Stimulated activated naive B cell treated with anti-CD40 and anti-IgM and Interleukin-4, amounts not matched to agents 10 μg/mL and 1 μg/mL and 100 μg/mL, for 72 hours (primary cell): ENCODE measurements at regions not wholly inside any gene's neighbourhood (a gene's known extent, or its start where the extent isn't known, plus 50 kb on each side); places are given as distances from the start of the nearest gene placed in this dataset.

ENCODE experiments used
- ATAC-seq, 2 donors: fragments of 150-1000 bp; cut with Tn5 transposase; replicated peaks; 2 replicates each; pipeline ENCODE4 v1.10.0; 2021; ENCODE audit warnings: moderate library complexity in 1 of 2
- DNase-seq: peaks from one replicate; pipeline ENCODE4 v3.0.0; 2021
- H3K27ac Mint-ChIP-seq: one replicate; pipeline ENCODE4 v1.8.0; 2022; ENCODE audit warnings: mild to moderate bottlenecking, mixed read lengths
- H3K27me3 Mint-ChIP-seq, 2 donors: one replicate each; pipeline ENCODE4 v1.8.0; 2022; ENCODE audit warnings: mixed read lengths in 2 of 2
- H3K36me3 Mint-ChIP-seq, 2 donors: one replicate each; pipeline ENCODE4 v1.8.0; 2022; ENCODE audit warnings: mixed read lengths in 2 of 2, mild to moderate bottlenecking in 1 of 2
- H3K4me1 Mint-ChIP-seq, 2 donors: one replicate each; pipeline ENCODE4 v1.8.0; 2022; ENCODE audit warnings: mixed read lengths in 2 of 2, mild to moderate bottlenecking in 1 of 2
- H3K4me3 Mint-ChIP-seq, 2 donors: one replicate each; pipeline ENCODE4 v1.8.0; 2022; ENCODE audit warnings: mild to moderate bottlenecking in 2 of 2, mixed read lengths in 2 of 2, moderate library complexity in 1 of 2
- H3K9me3 Mint-ChIP-seq, 2 donors: one replicate each; pipeline ENCODE4 v1.8.0; 2022; ENCODE audit warnings: mixed read lengths in 2 of 2, mild to moderate bottlenecking in 1 of 2

DNA sequence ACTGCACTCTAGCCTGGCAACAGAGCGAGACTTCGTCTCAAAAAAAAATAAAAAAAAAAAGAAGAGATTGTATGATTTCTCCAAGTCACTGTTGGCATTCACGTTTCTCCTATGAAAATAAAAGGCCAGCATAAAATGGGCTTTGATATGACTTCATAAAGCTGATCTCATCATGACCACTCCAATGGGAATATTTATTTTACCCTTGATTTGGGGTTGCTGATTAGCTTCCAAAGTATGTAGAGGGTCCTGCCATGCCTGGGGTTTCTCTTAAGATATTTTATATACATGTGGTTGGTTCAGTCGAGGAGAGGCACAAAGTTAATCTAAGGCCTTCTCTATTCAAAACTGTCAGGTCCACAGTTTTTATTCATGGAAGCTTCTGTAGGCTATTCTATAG is 247.0 kb upstream of the TNC start:
- DNase-seq: no peak
- H3K27me3 Mint-ChIP-seq: peaks cover 0 to 4% of the 10 kb centered on the region in 2 donors
- no peaks in the 10 kb centered on the region for H3K4me1 Mint-ChIP-seq
- no peaks in the 10 kb centered on the region for H3K36me3 Mint-ChIP-seq
- H3K27ac Mint-ChIP-seq: no peak overlapping the region
- no peaks in the 10 kb centered on the region for H3K9me3 Mint-ChIP-seq
- no peak for ATAC-seq
- H3K4me3 Mint-ChIP-seq: no peak overlapping the region

DNA sequence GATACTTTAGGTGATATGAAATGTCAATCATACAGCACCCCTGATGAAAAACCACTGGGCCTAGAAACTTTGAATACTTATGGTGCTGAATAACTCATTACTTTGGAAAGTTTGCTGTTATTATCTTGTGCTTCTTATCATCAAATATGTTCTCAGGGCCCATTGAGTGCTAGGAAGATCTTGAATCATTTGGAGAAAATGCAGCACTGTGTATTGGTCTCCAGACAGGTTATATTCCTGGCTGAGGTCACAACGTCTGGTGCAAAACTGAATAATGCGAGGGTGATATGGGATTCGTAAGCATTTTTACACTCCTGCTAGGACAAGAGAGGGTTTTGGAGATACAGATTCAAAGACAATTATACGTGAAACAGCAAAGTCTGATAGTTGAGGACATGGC is 249.4 kb upstream of the TNC start:
- H3K27ac Mint-ChIP-seq: no peak overlapping the region
- peaks cover 4 to 5% of the 10 kb centered on the region in 2 donors for H3K9me3 Mint-ChIP-seq
- H3K27me3 Mint-ChIP-seq: peaks cover 0 to 8% of the 10 kb centered on the region in 2 donors
- H3K36me3 Mint-ChIP-seq: no peaks in the 10 kb centered on the region
- DNase-seq (no peak), ATAC-seq (no peak)
- H3K4me3 Mint-ChIP-seq: no peak overlapping the region
- H3K4me1 Mint-ChIP-seq: no peaks in the 10 kb centered on the region

DNA sequence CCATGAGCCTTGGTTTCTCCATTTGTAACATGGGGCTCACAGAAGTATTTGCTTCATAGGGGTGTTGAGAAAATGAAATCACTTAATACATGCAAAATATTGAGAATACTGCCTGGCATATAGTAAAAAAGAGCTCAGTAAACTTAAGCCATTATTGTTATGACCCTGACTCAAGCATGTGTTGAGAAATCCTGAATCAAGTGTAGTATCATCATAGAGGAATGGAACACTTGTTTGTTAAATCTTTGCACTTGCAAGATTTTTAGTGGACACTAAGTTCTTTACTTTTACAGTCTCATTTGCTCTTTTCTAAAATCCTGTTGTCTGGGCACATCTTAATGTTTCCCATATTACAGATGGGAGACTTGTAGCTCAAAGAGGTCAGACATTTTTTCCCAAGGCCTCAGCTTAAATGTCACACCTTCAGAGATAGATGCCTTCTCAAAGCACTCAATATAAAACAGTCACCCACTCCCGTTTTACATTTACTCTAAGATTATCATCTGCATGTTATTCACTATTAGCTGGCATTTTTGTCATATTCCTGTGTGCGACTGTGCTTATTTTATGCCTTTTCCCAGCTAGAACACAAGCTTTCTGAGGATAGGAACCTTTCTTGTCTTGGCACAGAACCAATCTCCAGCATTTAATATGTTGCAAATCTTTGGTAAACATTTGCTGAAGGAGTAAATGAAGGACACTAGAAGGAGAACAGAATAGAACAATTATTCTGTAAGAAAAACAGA is 250.0 kb upstream of the TNC start:
- peaks cover 0 to 8% of the 10 kb centered on the region in 2 donors for H3K27me3 Mint-ChIP-seq
- no peak for ATAC-seq
- no peak overlapping the region for H3K4me3 Mint-ChIP-seq
- no peaks in the 10 kb centered on the region for H3K4me1 Mint-ChIP-seq
- no peak overlapping the region for H3K27ac Mint-ChIP-seq
- no peaks in the 10 kb centered on the region for H3K36me3 Mint-ChIP-seq
- DNase-seq: no peak
- peaks cover 4 to 5% of the 10 kb centered on the region in 2 donors for H3K9me3 Mint-ChIP-seq

DNA sequence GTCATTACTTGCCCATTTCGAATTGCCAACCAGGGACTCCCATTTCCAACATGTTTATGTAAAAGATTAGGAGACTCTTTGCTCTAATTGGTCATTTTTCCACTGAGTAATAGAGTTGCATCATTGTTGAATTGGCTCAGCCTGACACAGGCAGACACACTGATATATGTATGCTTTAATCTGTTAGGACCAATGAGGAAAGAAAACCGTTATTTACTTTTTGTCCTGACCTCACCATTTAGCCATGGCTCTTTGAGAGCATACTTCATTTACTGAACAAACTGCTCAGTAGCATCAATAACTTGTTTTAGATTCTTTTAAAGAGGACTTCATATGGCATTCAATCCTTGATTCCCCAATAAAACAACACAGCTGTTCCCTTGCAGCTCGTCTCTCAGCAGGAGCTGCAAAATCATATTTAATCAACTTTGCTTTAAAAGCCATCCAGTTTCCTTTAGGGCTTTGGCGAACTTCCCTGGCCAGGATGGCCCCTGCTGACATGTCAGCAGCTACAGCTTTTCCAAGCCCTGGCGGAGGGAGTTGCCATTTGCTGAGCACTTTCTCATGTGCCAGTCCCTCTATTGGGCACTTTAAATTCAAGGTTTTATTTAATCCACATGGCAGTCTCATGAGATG is 251.5 kb upstream of the TNC start:
- Mint-ChIP-seq H3K27me3 (peaks cover 0 to 8% of the 10 kb centered on the region in 2 donors), H3K27ac (no peak overlapping the region), H3K4me3 (no peak overlapping the region), H3K36me3 (no peaks in the 10 kb centered on the region), H3K9me3 (peaks cover 4 to 5% of the 10 kb centered on the region in 2 donors), H3K4me1 (no peaks in the 10 kb centered on the region)
- no peak for ATAC-seq
- no peak for DNase-seq

DNA sequence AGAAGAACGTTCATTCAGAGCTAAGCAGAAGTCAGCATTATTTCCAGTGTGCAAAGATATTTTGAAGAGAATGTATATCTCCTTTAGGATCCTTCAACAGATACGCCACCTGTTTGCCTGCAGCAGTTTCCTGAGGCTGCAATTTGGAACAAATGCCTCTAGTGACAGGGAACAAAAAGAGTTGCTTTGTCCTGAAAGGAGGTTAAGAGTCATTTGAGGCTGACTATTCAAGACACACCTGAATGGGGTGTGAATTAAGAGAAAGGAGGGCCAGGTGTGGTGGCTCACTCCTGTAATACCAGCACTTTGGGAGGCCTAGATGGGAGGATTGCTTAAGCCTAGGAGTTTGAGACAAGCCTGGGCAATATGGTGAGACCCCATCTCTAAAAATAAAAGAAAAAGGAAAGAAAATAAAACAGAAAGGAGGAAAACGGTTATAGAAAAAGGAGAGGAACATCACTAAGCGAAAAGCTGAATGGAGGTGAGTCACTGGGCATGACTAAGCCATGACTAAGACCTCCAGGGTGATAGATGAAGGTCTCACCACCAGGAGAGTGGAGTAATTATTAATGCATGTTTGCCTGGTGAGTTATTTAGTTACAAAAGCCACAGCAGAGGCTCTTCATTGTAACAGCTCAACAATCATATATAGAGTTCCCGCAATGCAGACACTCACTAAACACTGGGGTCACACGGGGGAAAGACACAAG is 255.2 kb upstream of the TNC start:
- DNase-seq (no peak), ATAC-seq (peak in 1 of 2 donors; percentile 34)
- Mint-ChIP-seq H3K4me1 (no peaks in the 10 kb centered on the region), H3K27ac (no peak overlapping the region), H3K9me3 (peaks cover 6 to 9% of the 10 kb centered on the region in 2 donors), H3K27me3 (peaks cover 0 to 8% of the 10 kb centered on the region in 2 donors), H3K36me3 (no peaks in the 10 kb centered on the region), H3K4me3 (no peak overlapping the region)

DNA sequence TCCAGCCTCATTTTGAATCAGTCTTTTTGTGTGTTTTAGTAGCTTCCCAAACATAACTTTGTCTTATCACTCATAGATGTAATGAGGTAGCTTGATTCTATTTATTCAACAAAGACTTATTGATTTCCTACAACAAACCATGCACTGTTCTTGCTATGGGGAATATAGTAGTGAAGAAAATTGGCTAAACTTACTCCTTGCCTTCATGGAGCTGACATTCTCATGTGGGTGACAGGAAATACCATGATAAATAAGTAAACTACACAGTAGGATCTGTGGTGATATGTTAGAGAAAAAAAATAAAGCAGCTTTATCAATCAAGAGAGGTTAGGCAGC is 255.7 kb upstream of the TNC start:
- ATAC-seq: no peak
- Mint-ChIP-seq H3K4me1 (no peaks in the 10 kb centered on the region), H3K27me3 (peaks cover 0 to 8% of the 10 kb centered on the region in 2 donors)

DNA sequence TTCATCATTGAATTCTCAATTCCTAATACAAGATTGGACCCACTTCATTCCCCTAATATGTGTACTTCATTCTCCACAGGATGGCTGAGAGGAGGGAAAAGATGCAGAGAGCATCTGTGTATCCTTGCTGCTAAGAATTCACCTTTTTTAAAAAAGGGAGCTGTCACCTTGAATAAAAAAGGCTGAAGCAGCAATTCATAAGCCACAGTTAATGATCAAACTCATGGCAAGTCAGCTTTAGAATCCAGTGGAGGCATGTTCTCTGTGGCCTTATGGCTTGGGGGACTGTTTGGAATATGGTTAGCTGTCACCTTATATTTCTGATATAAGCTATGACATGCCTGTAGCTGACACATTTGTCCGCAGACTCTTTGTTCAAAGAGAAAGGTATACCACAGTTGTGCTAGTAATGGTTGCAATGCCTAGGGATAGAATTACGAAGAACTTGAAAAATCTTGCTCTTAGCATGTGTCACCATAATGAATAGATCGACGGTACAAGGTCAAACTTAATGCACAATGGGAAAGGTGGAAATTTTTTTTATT is 256.8 kb upstream of the TNC start:
- H3K27me3 Mint-ChIP-seq: peaks cover 0 to 5% of the 10 kb centered on the region in 2 donors
- no peaks in the 10 kb centered on the region for H3K36me3 Mint-ChIP-seq
- ATAC-seq (no peak), DNase-seq (no peak)
- peaks cover 6 to 9% of the 10 kb centered on the region in 2 donors for H3K9me3 Mint-ChIP-seq
- H3K4me3 Mint-ChIP-seq: no peak overlapping the region
- no peaks in the 10 kb centered on the region for H3K4me1 Mint-ChIP-seq
- no peak overlapping the region for H3K27ac Mint-ChIP-seq

More for the DNA sequence above, 255.7 kb upstream of the TNC start:
- no peaks in the 10 kb centered on the region for H3K36me3 Mint-ChIP-seq
- H3K4me3 Mint-ChIP-seq: no peak overlapping the region
- peaks cover 6 to 9% of the 10 kb centered on the region in 2 donors for H3K9me3 Mint-ChIP-seq
- no peak for DNase-seq
- no peak overlapping the region for H3K27ac Mint-ChIP-seq

DNA sequence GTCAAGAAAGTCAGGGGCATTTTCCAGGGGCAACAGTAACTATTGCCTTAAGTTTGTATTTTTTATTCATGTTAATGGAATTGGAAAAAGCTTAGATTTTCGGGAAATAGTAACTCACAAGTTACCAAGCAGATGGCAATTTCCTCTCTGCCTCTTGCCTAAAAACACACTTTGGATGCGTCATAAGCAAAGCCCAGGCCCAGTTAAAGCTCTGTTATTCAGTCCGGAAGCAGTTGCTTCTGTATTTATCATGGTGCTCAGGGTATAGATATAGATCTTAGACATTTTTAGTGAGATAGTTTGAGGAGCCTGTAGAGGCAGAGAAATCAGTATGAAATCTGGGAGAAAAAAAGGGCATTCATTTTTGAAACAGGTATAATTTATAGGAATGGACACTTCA is 260.3 kb upstream of the TNC start:
- H3K27ac Mint-ChIP-seq: no peak overlapping the region
- H3K9me3 Mint-ChIP-seq: peaks cover 3 to 4% of the 10 kb centered on the region in 2 donors
- H3K27me3 Mint-ChIP-seq: no peaks in the 10 kb centered on the region
- no peak overlapping the region for H3K4me3 Mint-ChIP-seq
- H3K4me1 Mint-ChIP-seq: no peaks in the 10 kb centered on the region
- DNase-seq (no peak), ATAC-seq (no peak)
- no peaks in the 10 kb centered on the region for H3K36me3 Mint-ChIP-seq

DNA sequence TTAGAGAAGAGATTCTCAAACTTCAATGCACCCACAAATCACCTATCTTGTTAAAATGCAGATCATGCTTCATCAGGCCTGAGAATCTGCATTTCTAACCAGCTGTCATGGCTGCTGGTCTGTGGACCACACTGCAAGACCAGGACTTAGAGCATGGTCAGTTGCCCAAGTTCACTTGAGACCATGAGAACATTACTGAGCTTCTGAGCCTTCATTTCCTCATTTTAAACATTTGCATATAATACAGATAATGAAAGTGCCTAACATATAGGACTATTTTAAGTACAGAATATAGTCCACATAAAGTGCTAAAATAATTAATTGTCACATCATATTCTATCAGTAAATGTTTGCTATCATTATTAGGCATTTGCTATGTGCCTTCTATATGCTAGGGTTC is 260.8 kb upstream of the TNC start:
- Mint-ChIP-seq H3K36me3 (no peaks in the 10 kb centered on the region), H3K4me1 (no peaks in the 10 kb centered on the region)
- no peak for ATAC-seq

DNA sequence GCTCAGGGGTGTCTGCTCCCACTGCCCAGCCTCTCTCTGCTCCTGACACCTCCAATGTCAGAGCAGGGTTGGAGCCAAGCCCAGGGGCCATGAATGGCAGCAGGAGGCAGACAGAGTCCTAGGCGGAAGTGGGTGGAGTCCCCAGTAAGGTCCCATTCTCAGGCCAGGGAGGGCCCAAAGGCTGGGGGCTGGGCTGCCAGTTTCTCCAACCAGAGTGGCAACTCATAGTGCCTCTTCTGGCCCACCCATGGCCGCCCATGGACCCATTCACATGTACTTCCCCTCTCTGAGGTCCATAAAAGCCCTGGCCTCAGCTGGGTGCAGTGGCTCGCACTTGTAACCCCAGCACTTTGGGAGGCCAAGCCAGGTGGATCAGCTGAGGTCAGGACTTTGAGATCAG is 261.8 kb upstream of the TNC start:
- Mint-ChIP-seq H3K27me3 (no peaks in the 10 kb centered on the region), H3K27ac (no peak overlapping the region), H3K9me3 (peaks cover 3 to 9% of the 10 kb centered on the region in 2 donors), H3K36me3 (no peaks in the 10 kb centered on the region), H3K4me3 (no peak overlapping the region), H3K4me1 (no peaks in the 10 kb centered on the region)
- DNase-seq (no peak), ATAC-seq (no peak)

More for the DNA sequence above, 260.8 kb upstream of the TNC start:
- H3K27ac Mint-ChIP-seq: no peak overlapping the region
- no peak for DNase-seq
- H3K27me3 Mint-ChIP-seq: no peaks in the 10 kb centered on the region
- H3K4me3 Mint-ChIP-seq: no peak overlapping the region
- peaks cover 3 to 7% of the 10 kb centered on the region in 2 donors for H3K9me3 Mint-ChIP-seq

DNA sequence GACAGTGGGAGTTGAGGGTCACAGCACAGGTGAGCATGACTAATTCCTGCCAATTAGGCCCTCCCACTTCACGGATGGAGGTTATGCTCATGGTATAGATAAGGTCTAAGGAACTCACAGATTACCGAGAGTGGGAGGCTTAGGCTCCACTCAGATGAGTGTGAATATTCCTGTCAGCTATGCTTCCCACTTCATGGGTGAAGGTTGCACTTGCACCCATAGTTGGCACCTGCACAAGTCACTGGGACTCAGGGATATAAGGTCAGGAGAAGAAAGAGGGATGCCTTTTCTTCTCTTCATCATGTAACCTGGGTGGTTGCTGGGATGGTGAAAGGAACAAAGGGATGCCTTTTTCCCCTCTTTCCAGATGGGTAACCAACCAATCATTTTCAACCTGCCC is 264.9 kb upstream of the TNC start:
- ATAC-seq: no peak
- peaks cover 2 to 5% of the 10 kb centered on the region in 2 donors for H3K9me3 Mint-ChIP-seq

DNA sequence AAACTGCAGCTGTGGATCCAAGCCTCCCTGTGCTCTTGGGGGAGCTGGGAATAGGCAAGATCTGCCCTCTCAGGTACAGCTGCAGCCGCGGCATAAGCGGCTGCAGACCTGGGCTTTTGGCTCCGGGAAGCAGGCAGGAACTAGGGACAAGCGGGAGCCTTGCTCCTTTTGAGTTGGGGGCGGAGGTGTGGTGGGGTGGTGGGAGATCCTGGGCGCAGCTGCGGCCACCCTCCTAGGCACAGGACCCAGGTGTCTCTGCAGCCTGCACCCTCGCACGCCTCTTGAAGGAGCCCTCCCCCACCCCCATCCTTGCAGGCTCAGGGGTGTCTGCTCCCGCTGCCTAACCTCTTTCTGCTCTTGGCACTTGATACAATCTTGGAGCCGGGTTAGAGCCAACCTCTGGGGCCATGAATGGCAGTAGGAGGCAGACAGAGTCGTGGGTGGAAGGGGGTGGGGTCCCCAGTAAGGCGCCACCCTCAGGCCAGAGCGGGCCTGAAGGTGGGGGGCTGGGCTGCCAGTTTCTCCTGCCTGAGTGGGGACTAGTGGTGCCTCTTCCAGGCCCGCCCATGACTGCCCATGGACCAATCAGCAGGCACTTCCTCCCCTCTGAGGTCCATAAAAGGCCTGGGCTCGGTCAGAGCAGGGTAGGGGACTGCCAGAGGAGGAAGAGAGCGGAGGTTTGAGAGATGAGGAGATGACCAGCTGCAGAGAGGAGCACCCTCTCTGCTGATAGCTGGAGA is 267.6 kb upstream of the TNC start:
- ATAC-seq: no peak
- peaks cover 2 to 5% of the 10 kb centered on the region in 2 donors for H3K9me3 Mint-ChIP-seq

More for the DNA sequence above, 264.9 kb upstream of the TNC start:
- H3K36me3 Mint-ChIP-seq: no peaks in the 10 kb centered on the region
- no peaks in the 10 kb centered on the region for H3K27me3 Mint-ChIP-seq
- no peaks in the 10 kb centered on the region for H3K4me1 Mint-ChIP-seq
- H3K27ac Mint-ChIP-seq: no peak overlapping the region
- no peak overlapping the region for H3K4me3 Mint-ChIP-seq
- no peak for DNase-seq

DNA sequence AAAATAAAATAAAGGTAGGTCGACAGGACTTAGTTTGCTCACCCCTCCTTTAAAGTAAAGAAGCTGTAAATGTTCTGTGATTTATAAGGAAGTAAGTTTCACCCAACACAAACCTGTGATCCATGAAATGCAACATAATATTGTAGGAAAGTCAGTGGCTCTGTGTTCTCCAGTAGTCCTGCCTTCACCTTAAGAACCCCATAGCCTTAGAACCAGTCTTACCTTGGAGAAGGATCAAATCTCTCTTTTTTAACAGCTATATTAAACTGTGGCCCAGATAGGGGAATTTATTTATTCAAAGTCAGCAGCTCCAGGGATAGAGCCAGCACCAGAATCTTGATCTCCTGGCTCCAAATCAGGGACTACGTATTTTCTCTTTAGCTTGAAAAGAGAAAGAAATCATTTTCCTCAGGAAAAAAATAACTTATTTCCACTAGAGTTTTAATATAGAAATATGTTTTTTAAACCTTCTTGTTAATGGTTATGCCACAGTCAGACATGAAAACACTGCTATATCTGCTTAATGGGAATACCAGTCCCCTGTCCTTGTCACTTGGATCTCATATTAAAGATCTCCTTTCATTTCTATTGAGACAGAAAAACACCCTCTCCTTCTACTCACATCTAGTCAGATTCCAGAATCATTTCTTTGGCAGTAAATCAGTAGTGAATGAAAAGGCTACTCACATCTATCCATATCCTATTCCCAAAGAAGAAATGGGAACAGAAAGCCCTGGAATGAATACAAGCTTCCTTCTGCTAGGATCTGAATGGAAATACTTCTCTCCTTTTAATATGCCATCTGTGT is 269.2 kb upstream of the TNC start:
- ATAC-seq (no peak), DNase-seq (no peak)
- no peak overlapping the region for H3K27ac Mint-ChIP-seq
- H3K4me3 Mint-ChIP-seq: no peak overlapping the region
- H3K36me3 Mint-ChIP-seq: no peaks in the 10 kb centered on the region
- H3K27me3 Mint-ChIP-seq: no peaks in the 10 kb centered on the region
- H3K9me3 Mint-ChIP-seq: peaks cover 0 to 5% of the 10 kb centered on the region in 2 donors
- no peaks in the 10 kb centered on the region for H3K4me1 Mint-ChIP-seq

More for the DNA sequence above, 267.6 kb upstream of the TNC start:
- no peaks in the 10 kb centered on the region for H3K27me3 Mint-ChIP-seq
- H3K27ac Mint-ChIP-seq: no peak overlapping the region
- no peak for DNase-seq
- H3K4me3 Mint-ChIP-seq: no peak overlapping the region
- no peaks in the 10 kb centered on the region for H3K36me3 Mint-ChIP-seq
- no peaks in the 10 kb centered on the region for H3K4me1 Mint-ChIP-seq
